Natural killer cell (primary cell): ENCODE measurements at regions not wholly inside any gene's neighbourhood (a gene's known extent, or its start where the extent isn't known, plus 50 kb on each side); places are given as distances from the start of the nearest gene placed in this dataset.

Source experiments
- ATAC-seq, 3 donors: fragments of 150-1000 bp in 2 of 3; fragments of 200-7000 bp in 1 of 3; cut with Tn5 transposase; 1 replicate in 1 of 3; 2 replicates in 2 of 3; pipeline ENCODE4 v1.10.0; 2021; ENCODE audit warnings: mild to moderate bottlenecking in 2 of 3, moderate library complexity in 2 of 3
- DNase-seq, 2 donors: peaks; one replicate each; pipeline versions ENCODE4 v3.0.0 to v3.0.0-alpha.2; 2013 to 2021; ENCODE audit warnings: mixed read lengths in 1 of 2
- H3K27ac ChIP-seq: one replicate; pipeline ENCODE4 v1.5.1; 2013; ENCODE audit warnings: mild to moderate bottlenecking, low read length
- H3K27me3 ChIP-seq: one replicate; pipeline ENCODE4 v1.6.1; 2013; ENCODE audit warnings: low read length; ENCODE audit not compliant: control insufficient read depth, insufficient read depth
- H3K36me3 ChIP-seq: one replicate; pipeline ENCODE4 v1.6.1; 2013; ENCODE audit warnings: low read length; ENCODE audit not compliant: control insufficient read depth, insufficient read depth
- H3K4me1 ChIP-seq: one replicate; pipeline ENCODE4 v1.6.1; 2013; ENCODE audit warnings: low read length; ENCODE audit not compliant: control insufficient read depth, insufficient read depth
- H3K4me3 ChIP-seq: one replicate; pipeline ENCODE4 v1.5.1; 2013; ENCODE audit warnings: low read length
- H3K9me3 ChIP-seq: one replicate; pipeline ENCODE4 v1.6.1; 2013; ENCODE audit warnings: low read length; ENCODE audit not compliant: control insufficient read depth, insufficient read depth
- H3K27ac Mint-ChIP-seq, 2 donors: one replicate each; pipeline ENCODE4 v1.8.0; 2022; ENCODE audit warnings: mild to moderate bottlenecking in 2 of 2, mixed read lengths in 2 of 2, moderate library complexity in 1 of 2
- H3K27me3 Mint-ChIP-seq, 2 donors: one replicate each; pipeline ENCODE4 v1.8.0; 2022; ENCODE audit warnings: low read depth in 2 of 2, mixed read lengths in 2 of 2
- H3K36me3 Mint-ChIP-seq: one replicate; pipeline ENCODE4 v1.8.0; 2022; ENCODE audit warnings: mixed read lengths
- H3K4me1 Mint-ChIP-seq, 2 donors: one replicate each; pipeline ENCODE4 v1.8.0; 2022; ENCODE audit warnings: mixed read lengths in 2 of 2
- H3K4me3 Mint-ChIP-seq: one replicate; pipeline ENCODE4 v1.8.0; 2022; ENCODE audit warnings: mild to moderate bottlenecking, moderate library complexity, mixed read lengths
- H3K9me3 Mint-ChIP-seq, 2 donors: one replicate each; pipeline ENCODE4 v1.8.0; 2022; ENCODE audit warnings: mixed read lengths in 2 of 2
- CTCF ChIP-seq: fragments of 200-600 bp; IDR thresholded peaks from one replicate; pipeline ENCODE4 v1.8.0; 2022; ENCODE audit warnings: antibody characterized with exemption
- WGBS: methylation state at CpG from one replicate; pipeline ENCODE4 v1.1.7; 2013; ENCODE audit warnings: missing lambda C conversion rate; ENCODE audit not compliant: insufficient coverage; 5-methylcytosine and 5-hydroxymethylcytosine counted together
- intact Hi-C: fragments of 100-400 bp; cut with micrococcal nuclease; formaldehyde crosslinking; loops from one replicate; pipeline ENCODE4 v1.14.2; 2022

GRCh38 chr12:60165781-60166180 lies 570.0 kb downstream of the SLC16A7 start:
- no peak overlapping the region for H3K27ac Mint-ChIP-seq
- H3K36me3 Mint-ChIP-seq = no peaks in the 10 kb centered on the region
- no peaks in the 10 kb centered on the region for H3K27me3 ChIP-seq
- no peak for TF ChIP-seq CTCF
- H3K9me3 ChIP-seq = peaks cover 6% of the 10 kb centered on the region
- peaks cover 11 to 21% of the 10 kb centered on the region in 2 donors for H3K9me3 Mint-ChIP-seq
- no peak overlapping the region for H3K4me3 Mint-ChIP-seq
- H3K36me3 ChIP-seq = no peaks in the 10 kb centered on the region
- no peak overlapping the region for H3K27ac ChIP-seq
- WGBS = 70% methylated on average over 2 of the region's 2 CpGs
- no peak overlapping the region for H3K4me3 ChIP-seq
- H3K27me3 Mint-ChIP-seq = no peaks in the 10 kb centered on the region
- ATAC-seq (no peak), DNase-seq (no peak)
- H3K4me1 Mint-ChIP-seq = no peaks in the 10 kb centered on the region
- no peaks in the 10 kb centered on the region for H3K4me1 ChIP-seq
- intact Hi-C loops = no loop called here

GRCh38 chr12:60168441-60168840 lies 572.6 kb downstream of the SLC16A7 start:
- Histone ChIP-seq H3K4me1 (no peaks in the 10 kb centered on the region), H3K27me3 (no peaks in the 10 kb centered on the region), H3K4me3 (no peak overlapping the region), H3K27ac (no peak overlapping the region), H3K36me3 (no peaks in the 10 kb centered on the region), H3K9me3 (no peaks in the 10 kb centered on the region)
- WGBS = 98% methylated on average over 3 of the region's 5 CpGs
- no peaks in the 10 kb centered on the region for H3K27me3 Mint-ChIP-seq
- ATAC-seq = no peak
- no peak overlapping the region for H3K27ac Mint-ChIP-seq
- no peaks in the 10 kb centered on the region for H3K36me3 Mint-ChIP-seq
- intact Hi-C loops = no loop called here
- no peaks in the 10 kb centered on the region for H3K4me1 Mint-ChIP-seq
- no peak for DNase-seq
- H3K4me3 Mint-ChIP-seq = no peak overlapping the region
- H3K9me3 Mint-ChIP-seq = peaks cover 9 to 15% of the 10 kb centered on the region in 2 donors
- no peak for TF ChIP-seq CTCF

- DNase-seq (no peak), ATAC-seq (no peak)
- Mint-ChIP-seq H3K9me3 (peaks cover 9 to 20% of the 10 kb centered on the region in 2 donors), H3K4me1 (no peaks in the 10 kb centered on the region), H3K4me3 (no peak overlapping the region), H3K27me3 (no peaks in the 10 kb centered on the region), H3K36me3 (no peaks in the 10 kb centered on the region), H3K27ac (no peak overlapping the region)
- Histone ChIP-seq H3K4me1 (no peaks in the 10 kb centered on the region), H3K9me3 (no peaks in the 10 kb centered on the region), H3K27ac (no peak overlapping the region), H3K4me3 (no peak overlapping the region), H3K36me3 (no peaks in the 10 kb centered on the region), H3K27me3 (no peaks in the 10 kb centered on the region)
- TF ChIP-seq CTCF = no peak
- 83% methylated on average over 2 of the region's 5 CpGs for WGBS
- intact Hi-C loops = no loop called here
Measured at GRCh38 chr12:60169904-60170303, 574.1 kb downstream of the SLC16A7 start.
